GM18870 (cell line): ENCODE measurements at regions not wholly inside any gene's neighbourhood (a gene's known extent, or its start where the extent isn't known, plus 50 kb on each side); places are given as distances from the start of the nearest gene placed in this dataset.
A peak's percentile ranks its signal among the peaks of the same experiment; 100 is the strongest.

Experiments used
- ATAC-seq: cut with Tn5 transposase; IDR thresholded peaks from one replicate; pipeline ENCODE4 v1.9.1; 2021; ENCODE audit warnings: moderate library complexity; ENCODE audit not compliant: unreplicated experiment

DNA sequence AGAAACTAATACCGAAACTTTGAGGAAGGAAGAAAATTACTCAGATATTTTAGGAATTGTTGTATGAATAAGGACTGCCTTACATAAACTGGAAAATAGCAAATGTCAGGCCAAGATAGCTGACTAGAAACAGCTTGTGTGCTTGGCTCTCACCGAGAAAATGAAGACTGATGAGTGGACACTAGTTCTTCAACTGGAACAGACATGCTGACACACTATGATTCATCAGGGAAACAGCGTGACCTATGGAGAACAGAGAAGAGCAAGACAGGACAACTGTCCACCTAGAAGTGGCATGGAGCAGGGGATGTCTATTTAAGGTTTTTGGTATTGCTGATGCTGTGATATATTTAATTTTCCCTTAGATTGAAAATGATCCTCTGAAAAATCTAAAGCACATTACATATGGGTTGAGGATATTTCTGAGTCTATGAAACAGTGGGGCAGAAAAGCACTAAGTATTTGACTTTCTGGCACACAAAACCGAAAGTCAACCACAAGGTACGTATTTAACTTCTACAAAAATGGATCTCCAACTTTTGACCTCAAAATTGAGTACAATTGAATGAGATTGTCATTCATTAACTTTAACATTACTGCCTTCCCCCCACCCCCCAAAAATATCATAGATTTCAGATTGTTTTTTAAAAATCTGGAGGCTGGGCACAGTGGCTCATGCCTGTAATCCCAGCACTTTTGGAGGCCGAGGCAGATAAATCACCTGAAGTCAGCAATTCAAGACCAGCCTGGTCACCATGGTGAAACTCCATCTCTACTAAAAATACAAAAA, 863.2 kb downstream of the LRFN5 start:
- ATAC-seq: no peak

DNA sequence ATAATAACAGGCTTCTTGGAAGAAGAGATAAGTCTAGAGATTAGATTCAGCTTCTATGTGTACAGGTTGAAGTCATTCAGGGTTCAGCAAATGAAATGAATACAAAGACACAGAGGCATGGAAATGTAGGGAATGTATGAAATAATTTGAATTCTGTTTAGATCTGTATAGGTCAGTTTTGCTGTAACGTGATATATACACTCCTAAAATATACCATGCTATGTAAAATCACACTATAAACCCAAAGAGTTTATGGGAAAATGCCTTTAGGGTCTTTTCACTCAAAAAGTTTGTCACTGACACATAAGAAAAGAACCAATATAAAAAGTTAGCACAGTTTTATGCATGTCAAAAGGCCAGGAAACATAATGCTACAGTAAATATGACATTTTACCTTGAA, 854.0 kb downstream of the LRFN5 start:
- ATAC-seq: no peak

- no peak for ATAC-seq
Observed at GRCh38 chr14:42459171-42459685, 852.6 kb downstream of the LRFN5 start.

GRCh38 chr14:42441615-42442014, 834.9 kb downstream of the LRFN5 start:
- no peak for ATAC-seq

GRCh38 chr14:42437809-42438208, 831.1 kb downstream of the LRFN5 start:
- ATAC-seq: no peak

DNA sequence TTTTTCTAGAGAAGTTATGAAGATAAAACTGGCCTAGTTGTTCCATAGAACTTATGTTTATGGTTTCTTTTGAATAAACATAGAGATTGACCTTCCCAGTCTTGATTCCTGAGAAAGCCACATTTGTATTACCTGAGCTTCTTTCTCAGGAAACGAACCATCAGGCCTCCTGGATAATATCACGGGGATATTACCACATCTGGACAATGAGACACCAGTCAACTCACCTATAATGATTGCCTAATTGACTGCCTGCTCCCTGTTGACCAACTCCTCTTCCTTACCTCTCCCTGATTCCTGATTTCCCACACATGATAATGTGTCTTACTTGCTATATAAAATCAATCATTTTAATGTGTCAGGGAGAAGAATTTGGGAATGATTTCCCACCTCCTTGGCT, 822.7 kb downstream of the LRFN5 start:
- no peak for ATAC-seq

DNA sequence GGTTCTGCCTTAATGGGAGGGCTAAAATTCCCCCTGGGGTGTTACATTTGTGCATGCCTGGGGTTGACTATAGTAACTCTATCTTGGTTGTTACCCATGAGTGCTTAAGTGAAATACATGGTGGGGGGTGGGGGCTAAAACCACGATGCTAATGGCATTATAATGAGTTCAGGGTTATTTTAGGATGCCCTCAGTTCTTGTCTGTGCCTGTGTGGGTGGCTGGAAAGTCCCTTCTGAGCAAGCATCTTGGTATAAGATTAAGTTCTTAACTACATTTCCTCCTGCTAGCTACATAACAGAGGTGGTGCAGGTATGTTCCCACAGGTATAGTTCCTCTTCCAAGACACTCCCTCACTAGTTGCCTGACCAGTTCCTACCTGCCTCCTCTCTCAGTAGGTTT, 822.3 kb downstream of the LRFN5 start:
- ATAC-seq: peak; percentile 99

DNA sequence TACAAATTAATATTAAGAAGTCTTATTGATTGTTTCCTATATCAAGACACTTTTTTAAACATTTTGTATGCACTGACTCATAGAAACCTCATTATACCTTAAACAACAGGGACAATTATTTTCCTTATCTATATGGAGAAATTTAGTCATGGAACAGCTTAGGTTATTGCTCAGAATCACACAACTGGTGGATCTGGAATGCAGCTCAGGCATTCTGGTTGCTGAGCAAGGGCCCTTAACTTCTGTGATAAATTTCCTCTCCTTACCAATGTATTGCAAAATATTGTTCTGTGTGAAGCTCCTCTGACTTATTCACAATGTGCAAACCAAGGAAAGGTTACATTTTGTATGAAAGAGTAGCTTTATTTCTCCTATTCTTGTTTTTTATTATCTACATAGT, 817.8 kb downstream of the LRFN5 start:
- no peak for ATAC-seq

DNA sequence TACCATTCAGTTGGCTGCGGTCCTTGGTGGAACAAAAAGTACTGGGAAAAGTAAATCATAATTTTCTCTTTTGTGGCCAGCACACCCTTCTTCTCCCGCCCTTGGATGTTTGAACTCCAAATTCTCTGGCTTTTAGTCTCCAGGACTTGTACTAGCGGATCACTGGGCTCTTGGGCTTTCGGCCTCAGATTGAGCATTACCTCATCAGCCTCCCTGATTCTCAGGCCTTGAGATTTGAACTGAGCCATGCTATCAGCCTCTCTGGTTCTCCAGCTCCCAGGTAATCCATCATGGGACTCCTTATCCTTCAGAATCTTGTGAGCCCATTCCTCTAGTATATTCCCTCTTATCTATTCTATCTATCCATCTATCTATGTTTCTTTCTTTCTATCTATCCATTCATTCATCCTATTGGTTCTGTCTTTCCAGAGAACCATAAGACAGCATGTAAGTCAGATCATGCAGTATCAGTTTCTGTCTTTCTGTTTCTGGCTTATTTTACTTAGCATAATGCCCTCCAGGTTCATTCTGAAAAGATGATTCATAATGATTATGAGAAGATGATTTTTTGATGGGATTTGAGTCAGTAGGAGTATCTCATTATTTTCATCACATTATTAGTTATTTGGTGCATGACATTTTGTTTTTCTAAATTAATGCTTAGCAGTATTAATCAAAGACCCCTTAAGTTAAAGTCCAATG, 814.9 kb downstream of the LRFN5 start:
- ATAC-seq: peak; percentile 95

DNA sequence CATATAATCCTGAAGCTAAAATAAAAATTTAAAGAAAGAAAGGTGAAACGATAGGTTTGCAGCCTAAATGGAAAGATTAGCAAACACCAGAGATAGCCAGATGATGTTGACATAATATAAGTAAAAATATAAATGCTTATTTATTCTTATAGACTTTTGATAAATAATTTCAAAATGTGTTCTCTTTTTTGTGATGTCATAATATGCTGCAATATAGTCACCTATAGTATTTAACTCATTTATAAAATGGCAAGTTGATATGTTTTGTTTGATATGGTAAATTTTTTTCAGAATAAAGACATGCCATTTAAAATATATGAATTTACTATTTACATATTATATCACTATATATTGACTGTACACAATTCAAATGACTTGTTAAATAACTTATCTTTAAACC, 813.4 kb downstream of the LRFN5 start:
- ATAC-seq: no peak

DNA sequence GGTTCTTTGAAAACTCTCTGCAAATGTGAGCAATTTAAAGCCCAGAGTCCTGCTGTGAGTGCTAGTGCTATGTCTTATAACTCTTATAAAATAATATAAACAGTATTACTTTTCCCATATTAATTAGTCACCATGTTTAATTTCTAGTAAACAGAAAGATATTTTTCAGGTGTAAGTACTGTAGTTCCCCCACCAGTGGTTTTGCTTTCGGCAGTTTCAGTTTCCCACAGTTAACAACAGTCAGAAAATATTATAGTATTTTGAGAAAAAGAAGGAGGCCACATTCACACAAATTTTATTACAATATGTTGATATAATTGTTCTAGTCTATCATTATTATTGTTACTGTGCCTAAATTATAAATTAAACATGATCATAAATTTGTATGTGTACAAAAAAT, 800.5 kb downstream of the LRFN5 start:
- ATAC-seq: no peak

DNA sequence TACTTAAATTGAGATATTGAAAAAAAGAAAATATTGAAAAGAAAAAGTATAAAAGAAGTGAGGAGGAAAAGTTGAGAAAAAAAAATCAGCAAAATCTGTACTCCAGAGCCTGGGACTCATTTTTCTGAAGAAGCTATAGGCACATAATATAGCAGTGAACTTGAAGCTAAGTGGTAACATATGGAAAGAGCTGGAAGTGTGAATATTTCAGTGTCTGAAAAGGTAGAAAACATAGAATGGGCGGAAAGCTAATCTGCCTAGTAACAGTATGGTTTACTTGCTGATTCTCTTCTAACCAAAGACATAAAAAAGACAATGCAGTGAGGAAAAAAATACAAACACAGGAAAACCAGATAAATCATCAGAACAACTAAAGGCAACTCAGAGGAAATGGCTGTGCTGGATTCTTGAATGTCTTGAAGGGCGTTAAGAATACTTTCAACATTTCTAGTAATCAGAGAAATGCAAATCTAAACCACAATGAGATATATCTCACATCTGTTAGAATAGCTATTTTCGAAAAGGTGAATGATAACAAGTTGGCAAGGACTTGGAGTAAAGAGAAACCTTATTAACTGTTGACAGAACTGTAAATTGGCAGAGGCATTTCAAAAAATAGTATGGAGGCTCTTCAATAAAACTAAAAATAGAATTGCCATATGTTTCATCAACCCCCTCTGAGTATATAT, 784.6 kb downstream of the LRFN5 start:
- ATAC-seq: peak; percentile 77

- no peak for ATAC-seq
Observed at GRCh38 chr14:42378880-42379279, 772.2 kb downstream of the LRFN5 start.

DNA sequence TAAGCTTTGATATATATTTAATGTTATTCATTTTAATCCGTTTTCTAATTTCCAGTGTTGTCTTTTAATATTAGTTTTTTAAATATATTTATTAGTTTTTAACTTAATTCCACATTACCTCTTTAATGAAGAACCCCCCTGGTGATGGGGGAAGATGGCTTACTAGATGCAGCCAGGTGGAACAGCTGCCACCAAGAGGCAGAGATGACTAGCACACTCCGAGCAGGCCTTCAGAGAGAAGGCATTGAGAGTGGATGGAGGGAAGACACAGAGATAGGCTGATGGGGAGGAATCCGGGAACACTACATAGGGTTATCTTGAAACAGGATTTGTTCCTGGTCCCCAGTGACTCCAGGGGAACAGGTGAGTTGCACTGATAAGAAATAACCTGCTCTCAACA, 771.6 kb downstream of the LRFN5 start:
- ATAC-seq: no peak

DNA sequence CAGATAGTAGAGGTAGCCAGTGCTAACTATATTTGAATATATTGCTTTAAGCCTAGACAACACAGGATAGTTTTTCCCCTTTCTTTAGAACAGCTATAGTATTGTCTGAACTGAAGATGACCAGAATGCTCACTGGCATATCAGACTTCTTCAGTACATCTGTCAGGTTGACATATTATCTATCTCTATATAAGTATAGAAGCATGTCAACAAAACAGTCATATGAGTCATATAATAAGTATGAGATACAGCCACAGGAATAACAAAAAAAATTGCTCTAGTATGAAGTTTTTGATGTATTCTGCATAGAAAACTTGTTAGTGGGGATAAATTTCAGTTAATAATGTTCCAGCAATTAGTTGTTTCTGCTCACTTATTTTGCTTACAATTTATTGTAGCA, 767.7 kb downstream of the LRFN5 start:
- no peak for ATAC-seq

DNA sequence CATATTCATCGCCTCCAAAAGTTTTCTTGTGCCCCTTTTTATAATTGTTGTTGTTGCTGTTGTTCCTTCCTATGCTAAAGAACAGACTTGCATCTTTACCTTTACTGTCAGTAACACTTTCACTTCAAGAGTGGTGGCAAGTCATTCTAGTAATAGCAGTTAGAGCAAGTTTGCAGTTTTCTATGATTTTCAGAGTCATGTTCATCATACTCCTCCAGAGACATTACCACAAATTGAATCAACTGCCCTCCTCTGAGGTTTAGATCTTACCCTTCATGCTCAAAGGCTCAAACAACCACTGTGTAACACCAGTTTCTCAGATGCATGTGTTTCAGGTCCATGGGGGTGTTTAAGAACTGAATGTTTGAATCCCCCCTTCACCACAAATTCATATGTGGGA, 763.4 kb downstream of the LRFN5 start:
- ATAC-seq: no peak

DNA sequence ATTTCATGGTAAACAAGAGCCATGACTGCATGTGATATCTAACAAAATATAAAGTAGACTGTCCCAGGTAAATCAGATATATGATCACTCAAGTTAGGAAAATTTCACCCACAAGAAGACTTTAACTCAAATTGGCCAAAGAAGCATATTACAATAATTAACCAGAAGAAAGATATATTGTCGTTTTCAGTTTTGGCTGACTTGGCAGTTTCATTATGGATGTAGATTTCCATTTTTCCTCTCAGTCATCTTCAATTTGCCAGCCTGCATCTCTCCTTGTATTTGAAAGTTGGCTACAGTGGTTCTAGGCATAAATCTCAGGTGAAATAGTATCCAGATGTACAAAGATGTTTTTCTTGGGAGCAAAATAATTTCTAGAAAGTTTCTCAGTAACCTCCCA, 761.6 kb downstream of the LRFN5 start:
- ATAC-seq: no peak

GRCh38 chr14:42353315-42353714, 746.6 kb downstream of the LRFN5 start:
- ATAC-seq: peak; percentile 92

DNA sequence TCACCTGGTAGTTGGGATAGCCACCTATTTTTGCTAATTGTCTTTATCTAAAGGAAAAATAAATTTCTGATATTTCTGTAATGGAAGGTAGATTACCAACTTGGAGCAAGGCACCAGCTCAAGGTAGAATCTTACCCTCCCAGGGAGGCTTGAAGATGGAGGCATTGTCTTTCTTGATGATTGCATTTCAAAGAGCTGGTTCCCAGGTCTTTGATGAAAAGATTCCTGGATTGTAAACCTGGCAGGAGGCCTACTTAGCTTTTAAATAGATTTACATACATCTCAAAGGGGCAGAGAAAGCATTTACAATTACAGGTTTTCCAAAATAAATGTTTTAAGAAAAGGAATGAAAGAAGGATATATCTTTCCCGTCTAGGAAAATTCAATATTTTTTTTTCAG, 729.2 kb downstream of the LRFN5 start:
- ATAC-seq: no peak

GRCh38 chr14:42334931-42335330, 728.3 kb downstream of the LRFN5 start:
- no peak for ATAC-seq

GRCh38 chr14:42323426-42323825, 716.8 kb downstream of the LRFN5 start:
- no peak for ATAC-seq
